ENCODE measurements at regions not wholly inside any gene's neighbourhood (a gene's known extent, or its start where the extent isn't known, plus 50 kb on each side); places are given as distances from the start of the nearest gene placed in this dataset.
"Not testable (repeated sequence)": the region's sequence is repeated elsewhere in the genome, so short reads cannot be mapped to it uniquely, and the experiment has no call there.

DNA sequence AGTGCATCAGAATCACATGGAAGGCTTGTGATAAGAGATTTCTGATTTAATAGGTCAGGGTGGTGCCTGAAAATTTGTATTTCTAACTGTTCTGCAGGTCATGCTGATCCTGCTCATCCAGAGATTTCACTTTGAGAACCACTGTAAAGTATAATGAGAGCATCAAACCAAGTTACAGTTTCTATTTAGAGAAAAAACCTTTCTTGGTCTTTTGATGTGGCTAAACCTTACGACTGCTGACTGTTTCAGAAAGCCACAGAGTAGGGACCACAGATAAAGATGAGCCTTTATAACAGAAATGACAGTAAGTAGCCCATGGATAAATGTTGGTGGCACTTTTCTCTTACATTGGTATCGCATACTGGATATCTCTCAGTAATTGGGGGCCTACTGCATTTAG, 109.4 kb upstream of the FANCL start:
- DNase-seq: no peak

DNA sequence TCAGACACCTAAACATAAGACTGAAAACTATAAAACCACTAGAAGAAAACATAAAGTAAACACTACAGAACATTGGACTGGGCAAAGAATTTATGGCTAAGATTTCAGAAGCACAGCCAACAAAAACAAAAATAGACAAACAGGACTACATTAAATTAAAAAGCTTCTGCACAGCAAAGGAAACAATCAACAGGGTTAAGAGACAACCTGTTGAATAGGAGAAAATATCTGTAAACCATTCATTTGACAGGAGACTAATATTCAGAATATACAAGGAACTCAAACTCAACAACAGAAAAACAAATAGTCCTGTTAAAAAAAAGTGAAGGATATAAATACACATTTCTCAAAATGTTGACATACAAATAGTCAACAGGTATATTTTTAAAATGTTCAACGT, 106.7 kb upstream of the FANCL start:
- DNase-seq: no peak

DNA sequence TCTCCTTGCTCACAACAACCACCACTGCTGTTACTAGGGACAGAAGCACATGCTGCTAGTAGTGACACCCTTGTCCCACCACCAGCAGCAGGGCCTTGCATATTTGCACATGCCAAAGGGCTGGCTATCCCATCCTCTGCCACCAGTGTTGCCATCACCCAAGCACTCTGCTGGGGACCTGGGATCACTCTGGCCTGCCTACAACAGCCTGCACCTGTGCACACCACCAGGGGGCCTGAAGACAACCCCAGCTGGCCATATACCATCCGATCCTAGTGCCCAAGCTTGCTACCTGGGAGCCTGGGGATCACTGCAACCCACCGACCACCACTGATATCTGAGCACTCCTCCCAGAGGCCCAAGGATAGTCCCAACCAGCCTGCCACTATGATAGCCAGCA, 99.9 kb upstream of the FANCL start:
- no peak for DNase-seq

DNA sequence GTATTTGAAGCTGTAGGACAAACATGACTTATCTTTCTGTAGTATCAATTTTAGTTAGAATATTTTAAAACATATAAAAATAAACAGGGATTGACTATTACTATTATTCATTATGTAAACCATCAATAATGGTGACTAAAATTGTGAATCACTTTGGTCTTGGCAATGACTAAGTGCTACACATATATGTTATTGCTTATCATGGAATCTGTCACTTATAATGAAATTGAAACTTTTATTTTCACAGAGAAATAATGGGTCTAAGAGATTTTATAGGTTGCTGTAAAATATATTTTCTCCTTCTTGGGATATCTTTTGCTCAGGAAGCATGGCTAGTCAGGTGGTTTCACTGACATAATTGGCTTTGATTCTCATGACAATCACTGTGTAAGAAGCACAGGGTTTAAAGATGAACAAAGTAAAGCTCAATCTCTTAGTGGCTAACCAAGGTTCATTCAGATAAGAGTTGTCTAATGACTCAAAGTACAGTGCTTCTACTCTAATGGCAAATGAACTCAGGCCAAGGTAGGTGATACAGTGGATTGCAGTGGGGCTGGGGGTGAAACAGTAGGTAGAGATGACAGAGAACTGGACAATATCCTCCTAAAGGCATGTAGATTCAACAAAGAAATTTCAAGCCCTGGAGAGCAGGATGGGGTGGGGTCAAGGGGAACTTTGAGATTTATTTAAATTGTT, 98.6 kb upstream of the FANCL start:
- no peak for DNase-seq

DNA sequence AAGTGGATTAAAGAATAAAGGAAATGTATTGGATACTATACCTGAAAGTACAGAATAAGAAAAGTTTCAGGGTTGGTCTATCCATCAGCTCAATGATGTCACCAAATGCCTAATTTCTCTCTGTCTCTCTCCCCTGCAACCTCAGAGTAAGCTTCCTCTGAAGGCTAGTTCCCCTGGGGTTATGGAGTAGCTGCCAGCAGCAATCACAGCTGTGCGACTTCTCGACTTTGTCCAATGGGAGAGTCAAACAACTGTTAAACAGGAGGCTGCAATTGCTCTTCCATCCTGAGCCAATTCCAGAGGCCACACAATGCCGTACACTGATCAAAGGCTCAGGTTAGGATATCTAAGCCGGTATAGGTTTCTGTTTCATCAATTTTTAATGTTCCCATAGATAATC, 95.3 kb upstream of the FANCL start:
- no peak for DNase-seq

DNA sequence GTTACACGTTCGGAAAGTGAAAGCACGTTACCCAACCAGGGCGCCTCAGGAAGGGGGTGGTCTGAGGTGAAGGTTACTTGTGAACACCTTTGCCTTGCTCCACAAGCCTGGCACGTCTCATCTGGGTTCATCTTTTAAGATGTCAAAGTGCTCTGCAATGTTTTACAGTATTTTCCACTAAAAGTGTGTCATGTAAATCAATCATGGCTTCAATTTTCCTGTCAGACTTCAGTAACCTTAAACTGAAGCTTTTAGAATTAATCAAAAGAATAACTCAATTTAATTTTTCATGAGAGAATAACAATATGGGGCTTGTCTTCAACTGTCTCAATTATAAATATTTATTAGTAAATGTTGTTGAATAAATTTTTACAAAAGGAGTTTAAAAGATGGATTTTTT, 93.3 kb upstream of the FANCL start:
- DNase-seq: no peak

DNA sequence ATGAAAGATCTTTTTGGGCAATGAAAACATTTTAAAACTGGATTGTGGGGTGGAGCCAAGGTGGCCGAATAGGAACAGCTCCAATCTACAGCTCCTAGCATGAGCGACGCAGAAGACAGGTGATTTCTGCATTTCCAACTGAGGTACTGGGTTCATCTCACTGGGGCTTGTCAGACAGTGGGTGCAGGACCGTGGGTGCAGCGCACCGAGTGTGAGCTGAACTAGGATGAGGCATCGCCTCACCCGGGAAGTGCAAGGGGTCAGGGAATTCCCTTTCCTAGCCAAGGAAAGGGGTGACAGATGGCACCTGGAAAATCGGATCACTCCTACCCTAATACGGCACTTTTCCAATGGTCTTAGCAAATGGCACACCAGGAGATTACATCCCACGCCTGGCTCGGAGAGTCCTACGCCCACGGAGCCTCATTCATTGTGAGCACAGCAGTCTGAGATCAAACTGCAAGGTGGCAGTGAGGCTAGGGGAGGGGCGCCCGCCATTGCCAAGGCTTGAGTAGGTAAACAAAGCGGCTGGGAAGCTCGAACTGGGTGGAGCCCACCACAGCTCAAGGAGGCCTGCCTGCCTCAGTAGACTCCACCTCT, 84.3 kb upstream of the FANCL start:
- DNase-seq: not testable (repeated sequence)

DNA sequence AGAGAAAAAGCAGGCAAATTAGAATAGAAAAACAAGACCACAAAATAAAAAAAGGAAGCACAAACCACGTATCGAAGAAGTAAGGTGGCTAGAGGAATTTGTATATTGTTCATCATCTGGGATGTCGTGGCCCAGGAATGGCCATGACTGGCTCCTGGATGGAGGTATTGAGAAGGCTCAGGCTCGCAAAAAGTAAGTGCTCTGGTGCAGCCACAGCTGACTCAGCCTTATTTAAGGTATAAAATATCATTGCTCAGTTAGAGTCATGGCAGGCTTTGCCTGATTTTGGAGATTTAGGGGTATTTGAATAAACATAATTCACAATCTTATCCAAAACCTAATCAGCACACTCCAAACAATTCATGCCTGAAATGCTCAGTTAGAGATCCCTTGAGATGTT, 78.4 kb upstream of the FANCL start:
- no peak for DNase-seq

DNA sequence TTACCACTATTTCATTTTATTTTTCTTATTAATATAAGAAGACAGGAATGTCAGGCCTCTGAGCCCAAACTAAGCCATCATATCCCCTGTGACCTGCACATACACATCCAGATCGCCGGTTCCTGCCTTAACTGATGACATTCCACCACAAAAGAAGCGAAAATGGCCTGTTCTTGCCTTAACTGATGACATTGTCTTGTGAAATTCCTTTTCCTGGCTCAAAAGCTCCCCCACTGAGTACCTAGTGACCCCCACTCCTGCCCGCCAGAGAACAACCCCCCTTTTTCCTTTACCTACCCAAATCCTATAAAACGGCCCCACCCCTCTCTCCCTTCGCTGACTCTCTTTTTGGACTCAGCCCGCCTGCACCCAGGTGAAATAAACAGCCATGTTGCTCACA, 77.8 kb upstream of the FANCL start:
- not testable (repeated sequence) for DNase-seq

DNA sequence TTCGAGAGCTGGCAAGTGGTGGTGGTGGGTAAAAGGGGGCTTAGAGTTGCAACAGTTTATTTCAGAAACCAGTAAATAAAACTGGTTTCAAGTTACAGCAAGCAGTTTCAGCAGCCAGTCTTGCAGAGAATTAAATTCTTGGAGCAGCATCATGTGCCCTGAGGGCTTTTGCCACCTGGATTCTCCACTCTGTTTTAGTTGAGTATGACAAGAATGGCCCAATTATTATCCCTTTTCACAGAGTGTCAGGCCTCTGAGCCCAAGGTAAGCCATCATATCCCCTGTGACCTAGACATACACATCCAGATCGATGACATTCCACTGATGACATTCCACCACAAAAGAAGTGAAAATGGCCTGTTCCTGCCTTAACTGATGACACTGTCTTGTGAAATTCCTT, 72.8 kb upstream of the FANCL start:
- no peak for DNase-seq

DNA sequence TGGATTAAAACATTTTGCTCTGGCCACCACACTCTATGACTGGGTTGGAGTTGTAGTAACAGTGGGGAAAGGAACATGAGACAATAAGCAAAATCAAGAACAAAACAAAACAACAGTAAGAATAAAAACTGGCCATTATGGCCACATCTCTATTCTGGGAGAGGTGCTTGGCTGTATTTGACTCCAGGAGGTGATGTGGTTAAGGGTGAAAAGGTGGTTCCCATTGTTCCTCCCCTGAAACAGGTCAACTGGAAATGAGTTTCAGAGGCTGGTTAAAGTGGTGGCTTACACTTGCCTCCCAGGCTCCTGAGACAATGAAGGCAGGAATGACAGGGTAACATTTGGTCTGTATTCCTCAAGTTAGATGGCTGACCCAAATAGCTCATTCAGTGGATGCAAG, 67.3 kb upstream of the FANCL start:
- no peak for DNase-seq

DNA sequence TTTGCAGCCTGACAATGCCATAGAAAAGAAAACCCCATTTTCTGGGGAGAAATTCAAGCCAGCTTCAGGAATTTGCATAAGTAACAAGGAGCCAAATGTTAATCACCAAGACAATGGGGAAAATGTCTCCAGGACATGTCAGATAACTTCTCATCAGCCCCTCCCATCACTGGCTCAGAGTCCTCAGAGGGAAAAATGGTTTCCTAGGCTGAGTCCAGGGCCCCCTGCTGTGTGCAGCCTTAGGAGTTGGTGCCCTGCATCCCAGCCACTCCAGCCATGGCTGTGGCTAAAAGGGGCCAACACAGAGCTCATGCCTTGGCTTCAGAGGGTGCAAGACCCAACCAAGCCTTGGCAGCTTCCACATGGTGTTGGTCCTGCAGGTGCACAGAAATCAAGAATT, 63.7 kb upstream of the FANCL start:
- DNase-seq: no peak

DNA sequence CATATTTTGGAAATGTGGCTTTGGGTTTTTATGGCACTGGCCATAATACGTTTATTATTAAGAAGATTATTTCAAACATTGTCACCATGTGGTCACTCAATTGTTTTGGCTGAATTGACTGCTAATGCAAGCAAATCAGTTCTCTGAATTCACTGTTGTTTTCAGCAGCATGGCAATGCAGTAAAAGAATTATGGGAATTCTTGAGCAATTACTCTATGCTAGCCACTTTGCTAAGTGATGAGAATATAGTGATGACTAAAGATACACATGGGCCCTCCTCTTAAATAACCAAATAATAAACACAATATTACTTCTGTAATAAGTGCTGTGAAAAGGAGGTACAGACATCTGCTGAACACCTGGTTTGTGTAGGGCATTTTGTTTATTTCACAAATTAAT, 58.0 kb upstream of the FANCL start:
- no peak for DNase-seq

DNA sequence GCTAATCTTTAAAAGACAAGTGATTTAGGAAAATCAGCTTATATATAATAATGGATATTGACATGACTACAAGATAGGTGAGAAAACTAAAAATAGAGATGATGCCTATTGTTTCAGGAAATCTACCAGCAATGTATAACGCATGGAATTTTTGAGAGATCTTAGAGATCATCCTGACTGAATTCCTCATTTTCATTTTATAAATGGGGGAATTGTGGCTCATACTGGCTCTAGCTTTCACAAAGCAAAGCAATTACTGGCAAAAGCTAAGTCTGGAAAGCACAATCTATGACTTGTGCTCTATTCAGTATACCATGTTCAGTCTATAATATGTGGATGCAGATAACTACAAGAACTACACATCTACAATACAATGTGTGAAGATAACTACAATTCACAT, 51.9 kb upstream of the FANCL start:
- no peak for DNase-seq

DNA sequence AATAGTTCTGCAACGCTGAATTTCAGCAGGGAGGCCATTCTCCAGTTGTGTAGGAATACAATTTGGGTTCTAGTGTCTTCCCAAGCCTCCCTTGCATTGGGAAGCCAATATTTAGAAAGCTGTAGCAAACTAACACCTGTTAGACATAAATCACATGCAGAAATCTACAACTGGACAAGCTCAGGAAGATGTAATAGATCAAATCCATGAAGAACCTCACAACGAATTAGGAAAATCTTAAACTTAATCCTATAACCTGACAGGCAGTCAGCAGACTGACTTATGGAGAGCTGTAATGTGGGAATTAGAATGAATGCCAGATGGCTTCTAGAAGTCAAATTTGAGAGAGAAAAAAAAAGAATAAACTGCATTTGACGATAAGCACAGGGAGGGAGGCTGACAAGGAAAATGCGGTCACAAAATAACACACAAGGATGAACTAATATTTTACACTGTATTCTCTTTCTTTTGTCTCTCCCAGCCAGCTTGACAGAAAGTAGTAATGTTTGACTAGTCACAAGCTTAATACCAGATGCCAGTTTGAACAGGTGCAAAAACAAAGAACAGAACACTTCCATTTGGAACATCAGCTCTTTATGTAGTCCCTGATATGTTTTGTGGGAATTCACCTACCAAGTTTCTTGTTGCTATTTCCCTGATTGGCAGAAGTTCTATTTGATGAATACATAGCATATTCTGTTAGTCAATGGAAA, 50.8 kb upstream of the FANCL start:
- no peak for DNase-seq
